GM12891 (cell line): ENCODE measurements at regions not wholly inside any gene's neighbourhood (a gene's known extent, or its start where the extent isn't known, plus 50 kb on each side); places are given as distances from the start of the nearest gene placed in this dataset.

Experiments used
- POLR2A ChIP-seq: IDR thresholded peaks from 2 replicates; pipeline ENCODE4 v1.6.1; 2011; ENCODE audit warnings: low read depth, low read length, control low read depth
- TAF1 ChIP-seq: IDR thresholded peaks from 2 replicates; pipeline ENCODE4 v1.6.1; 2011; ENCODE audit warnings: low read depth, low read length, control low read depth

- TF ChIP-seq POLR2A (no peak), TAF1 (no peak)
These were observed 65.0 kb downstream of the CLDN34 start for GRCh38 chrX:10032147-10032546.
